H1 (cell line): ENCODE measurements at regions not wholly inside any gene's neighbourhood (a gene's known extent, or its start where the extent isn't known, plus 50 kb on each side); places are given as distances from the start of the nearest gene placed in this dataset.
"Not testable (repeated sequence)": the region's sequence is repeated elsewhere in the genome, so short reads cannot be mapped to it uniquely, and the experiment has no call there.

ENCODE experiments used
- CTCF ChIA-PET: fragments of 300-600 bp; sonication (Branson Sonifier 250); formaldehyde crosslinking; loops from one replicate; lab custom pipeline; 2021; ENCODE audit not compliant: partially characterized antibody; lab: Charles Lee
- POLR2A ChIA-PET: fragments of 300-600 bp; sonication (Branson Sonifier 250); formaldehyde crosslinking; loops from one replicate; lab custom pipeline; 2021; ENCODE audit warnings: inconsistent platforms; ENCODE audit not compliant: partially characterized antibody; lab: Charles Lee
- DNase-seq, 2 experiments: peaks; one replicate each; pipeline versions ENCODE4 v3.0.0 to v3.0.0-alpha.2; 2010 to 2022; ENCODE audit warnings: low spot score in 2 of 2, low read depth in 1 of 2, mixed read lengths in 1 of 2
- FAIRE-seq: peaks from 2 replicates; lab custom pipeline; 2011; peaks lifted over from hg19 to GRCh38; lab: Jason Lieb, UNC
- H2AFZ ChIP-seq: 2 replicates; pipeline ENCODE4 v1.8.1; 2012; ENCODE audit warnings: low read length, inconsistent platforms
- H2AK5ac ChIP-seq: 2 replicates; pipeline ENCODE4 v1.6.1; 2013; ENCODE audit warnings: low read depth, low read length
- H2BK120ac ChIP-seq: replicated peaks from 2 replicates; pipeline ENCODE3; 2013; ENCODE audit warnings: low read depth, low read length, inconsistent platforms
- H2BK12ac ChIP-seq: 2 replicates; pipeline ENCODE4 v1.6.1; 2013; ENCODE audit warnings: low read depth, low read length
- H2BK15ac ChIP-seq: 2 replicates; pipeline ENCODE4 v1.6.1; 2013; ENCODE audit warnings: low read length
- H2BK20ac ChIP-seq: 2 replicates; pipeline ENCODE4 v1.6.1; 2013; ENCODE audit warnings: low read length
- H2BK5ac ChIP-seq: 2 replicates; pipeline ENCODE4 v1.6.1; 2013; ENCODE audit warnings: low read depth, low read length
- H3K14ac ChIP-seq: 2 replicates; pipeline ENCODE4 v1.6.1; 2013; ENCODE audit warnings: inconsistent platforms; ENCODE audit not compliant: insufficient read length
- H3K18ac ChIP-seq: 2 replicates; pipeline ENCODE4 v1.6.1; 2013; ENCODE audit warnings: low read length; ENCODE audit errors: extremely low read depth
- H3K23ac ChIP-seq: 2 replicates; pipeline ENCODE4 v1.6.1; 2013; ENCODE audit warnings: inconsistent platforms; ENCODE audit not compliant: insufficient read length
- H3K23me2 ChIP-seq: 2 replicates; pipeline ENCODE4 v1.6.1; 2013; ENCODE audit warnings: low read depth, low read length
- H3K27ac ChIP-seq: 2 replicates; pipeline ENCODE4 v1.6.1; 2011; ENCODE audit warnings: low read depth, low read length, inconsistent platforms
- H3K27me3 ChIP-seq, 4 experiments: replicated peaks in 1 of 4; 1 replicate in 1 of 4; 2 replicates in 3 of 4; pipeline versions ENCODE4 v1.6.1 to v1.8.1; 2011 to 2013; ENCODE audit warnings: low read length in 3 of 4, mild to moderate bottlenecking in 3 of 4, inconsistent platforms in 2 of 4, mixed read lengths in 2 of 4, moderate library complexity in 1 of 4; ENCODE audit not compliant: control insufficient read depth in 3 of 4, insufficient read depth in 3 of 4; ENCODE audit errors: extremely low read depth in 1 of 4
- H3K36me3 ChIP-seq, 4 experiments: 2 replicates each; pipeline versions ENCODE4 v1.6.1 to v1.8.1; 2011 to 2013; ENCODE audit warnings: mild to moderate bottlenecking in 4 of 4, low read length in 3 of 4, moderate library complexity in 2 of 4, control low read depth in 1 of 4, inconsistent platforms in 1 of 4; ENCODE audit not compliant: insufficient read depth in 4 of 4, control insufficient read depth in 2 of 4
- H3K4ac ChIP-seq: replicated peaks from 2 replicates; pipeline ENCODE3; 2013; ENCODE audit warnings: low read length, low read depth, mixed read lengths, inconsistent platforms; ENCODE audit not compliant: insufficient read length
- H3K4me1 ChIP-seq, 4 experiments: replicated peaks in 1 of 4; 1 replicate in 1 of 4; 2 replicates in 3 of 4; pipeline versions ENCODE4 v1.6.1 to v1.8.1; 2011 to 2013; ENCODE audit warnings: low read length in 3 of 4, inconsistent platforms in 2 of 4, mixed read lengths in 1 of 4; ENCODE audit not compliant: insufficient read depth in 4 of 4, control insufficient read depth in 3 of 4
- H3K4me2 ChIP-seq, 2 experiments: 2 replicates each; pipeline versions ENCODE4 v1.6.1 to v1.8.1; 2011 to 2013; ENCODE audit warnings: low read depth in 2 of 2, low read length in 2 of 2, control low read depth in 1 of 2, inconsistent platforms in 1 of 2, mild to moderate bottlenecking in 1 of 2; ENCODE audit not compliant: insufficient read depth in 1 of 2
- H3K4me3 ChIP-seq, 4 experiments: fragments of 200-600, 300-600 bp in 1 of 4; sonication (generic), shearing (Covaris generic), sonication (Bioruptor Twin) in 1 of 4; 2 replicates each; pipeline versions ENCODE4 v1.5.1 to v1.8.1; 2011 to 2016; ENCODE audit warnings: low read length in 4 of 4, low read depth in 3 of 4, control low read depth in 2 of 4, inconsistent platforms in 2 of 4, mild to moderate bottlenecking in 2 of 4, mixed read lengths in 1 of 4, moderate library complexity in 1 of 4; ENCODE audit not compliant: insufficient read depth in 2 of 4; ENCODE audit errors: extremely low read depth in 1 of 4
- H3K56ac ChIP-seq: replicated peaks from 2 replicates; pipeline ENCODE3; 2013; ENCODE audit warnings: low read depth, mild to moderate bottlenecking, mixed read lengths, low read length, inconsistent platforms; ENCODE audit not compliant: insufficient read length
- H3K79me1 ChIP-seq: 2 replicates; pipeline ENCODE4 v1.6.1; 2013; ENCODE audit warnings: low read depth, low read length, control low read depth
- H3K79me2 ChIP-seq, 2 experiments: 2 replicates each; pipeline versions ENCODE4 v1.6.1 to v1.8.1; 2012 to 2013; ENCODE audit warnings: low read length in 2 of 2, mild to moderate bottlenecking in 2 of 2, inconsistent platforms in 1 of 2; ENCODE audit not compliant: insufficient read depth in 2 of 2, control insufficient read depth in 1 of 2
- H3K9ac ChIP-seq, 4 experiments: replicated peaks in 1 of 4; 1 replicate in 1 of 4; 2 replicates in 3 of 4; pipeline versions ENCODE4 v1.6.1 to v1.8.1; 2011 to 2013; ENCODE audit warnings: low read depth in 3 of 4, low read length in 3 of 4, control low read depth in 2 of 4, mild to moderate bottlenecking in 2 of 4, moderate library complexity in 2 of 4, inconsistent platforms in 1 of 4; ENCODE audit errors: extremely low read depth in 1 of 4
- H3K9me3 ChIP-seq, 2 experiments: 2 replicates each; pipeline versions ENCODE4 v1.6.1 to v1.8.1; 2012 to 2013; ENCODE audit warnings: mild to moderate bottlenecking in 2 of 2, moderate library complexity in 2 of 2, control low read depth in 1 of 2, inconsistent platforms in 1 of 2, low read depth in 1 of 2, low read length in 1 of 2, mixed read lengths in 1 of 2; ENCODE audit not compliant: insufficient read depth in 2 of 2
- H4K20me1 ChIP-seq, 2 experiments: replicated peaks in 1 of 2; 2 replicates each; pipeline versions ENCODE3 to v1.8.1; 2011 to 2013; ENCODE audit warnings: inconsistent platforms in 2 of 2, low read length in 2 of 2, mild to moderate bottlenecking in 1 of 2; ENCODE audit not compliant: insufficient read depth in 2 of 2, control insufficient read depth in 1 of 2
- H4K5ac ChIP-seq: 2 replicates; pipeline ENCODE4 v1.6.1; 2013; ENCODE audit warnings: low read length, low read depth, mixed read lengths, inconsistent platforms; ENCODE audit not compliant: insufficient read length
- H4K8ac ChIP-seq: 2 replicates; pipeline ENCODE4 v1.8.0; 2013; ENCODE audit warnings: mild to moderate bottlenecking, moderate library complexity, low read length, inconsistent platforms; ENCODE audit not compliant: insufficient read depth; ENCODE audit errors: extremely low read depth
- H4K91ac ChIP-seq: replicated peaks from 2 replicates; pipeline ENCODE3; 2013; ENCODE audit warnings: low read length, mixed read lengths, inconsistent platforms; ENCODE audit not compliant: insufficient read length
- WGBS, 2 experiments: shearing (Covaris generic) in 1 of 2; methylation state at CpG; one replicate each; pipeline versions ENCODE4 v1.1.6 to v1.1.7; 2013 to 2015; ENCODE audit warnings: low lambda C conversion rate in 2 of 2, mixed read lengths in 2 of 2, inconsistent platforms in 1 of 2, low coverage in 1 of 2, missing lambda C conversion rate in 1 of 2; ENCODE audit not compliant: insufficient replicate concordance in 2 of 2, insufficient coverage in 1 of 2, insufficient read length in 1 of 2; ENCODE audit errors: extremely low coverage in 1 of 2, missing lambda C conversion rate in 1 of 2; 5-methylcytosine and 5-hydroxymethylcytosine counted together

- H4K91ac ChIP-seq, H2BK20ac ChIP-seq, H3K79me1 ChIP-seq, H4K8ac ChIP-seq, H3K36me3 ChIP-seq, H2BK12ac ChIP-seq, H3K18ac ChIP-seq, H2BK5ac ChIP-seq, H2AFZ ChIP-seq, H3K56ac ChIP-seq, H3K4me2 ChIP-seq, H4K5ac ChIP-seq, H3K9ac ChIP-seq, H2AK5ac ChIP-seq, H3K4me3 ChIP-seq, H2BK120ac ChIP-seq, H3K27me3 ChIP-seq, H3K23me2 ChIP-seq, H3K9me3 ChIP-seq, H3K23ac ChIP-seq, DNase-seq, H3K27ac ChIP-seq, H3K4ac ChIP-seq, CTCF ChIA-PET, POLR2A ChIA-PET, H3K4me1 ChIP-seq, H3K14ac ChIP-seq, H4K20me1 ChIP-seq, H2BK15ac ChIP-seq, H3K79me2 ChIP-seq: not testable (repeated sequence)
- 75% methylated on average over 2 of the region's 5 CpGs; no CpG with 5 or more reads in 1 of the 2 experiments for WGBS, 2 experiments
- FAIRE-seq = peak; percentile 32
Observed at GRCh38 chr2:87956613-87957012, 59.7 kb downstream of the RNU2-63P start.

GRCh38 chr2:87949008-87949407 lies 67.3 kb downstream of the RNU2-63P start:
- DNase-seq, H4K91ac ChIP-seq, H3K4me1 ChIP-seq, H2AK5ac ChIP-seq, H3K79me2 ChIP-seq, H3K14ac ChIP-seq, H2BK20ac ChIP-seq, H2BK12ac ChIP-seq, H4K8ac ChIP-seq, H3K27me3 ChIP-seq, H3K56ac ChIP-seq, POLR2A ChIA-PET, H3K4ac ChIP-seq, H2BK120ac ChIP-seq, H3K36me3 ChIP-seq, H3K23ac ChIP-seq, H2BK15ac ChIP-seq, H3K4me3 ChIP-seq, H3K18ac ChIP-seq, H3K9me3 ChIP-seq, H2AFZ ChIP-seq, CTCF ChIA-PET, H3K79me1 ChIP-seq, H3K23me2 ChIP-seq, FAIRE-seq, H2BK5ac ChIP-seq, H4K20me1 ChIP-seq, H3K9ac ChIP-seq, H4K5ac ChIP-seq, H3K4me2 ChIP-seq, H3K27ac ChIP-seq: not testable (repeated sequence)
- WGBS, 2 experiments = no CpG with 5 or more reads among the region's 1 CpG
